ENCODE measurements at regions not wholly inside any gene's neighbourhood (a gene's known extent, or its start where the extent isn't known, plus 50 kb on each side); places are given as distances from the start of the nearest gene placed in this dataset.
A peak's percentile ranks its signal among the peaks of the same experiment; 100 is the strongest.

DNA sequence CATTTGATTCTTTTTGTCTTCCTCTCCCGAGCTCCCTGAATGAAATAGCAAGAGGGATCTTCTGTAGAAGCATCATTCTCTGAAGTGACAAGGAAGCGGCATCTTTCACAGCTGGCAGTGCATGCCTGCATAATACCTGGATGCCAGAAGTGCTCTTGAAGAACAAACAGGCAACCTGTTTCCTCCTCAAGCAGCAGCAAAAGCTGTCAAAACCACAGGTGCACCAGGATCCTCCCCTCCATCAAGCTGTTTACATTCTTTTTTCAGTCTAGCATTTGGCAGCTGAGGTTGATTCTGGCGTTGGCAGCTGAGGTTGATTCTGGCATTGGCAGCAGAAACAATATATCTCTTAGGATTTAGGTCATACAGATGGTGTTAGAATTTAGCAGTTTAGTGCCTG lies 979.0 kb downstream of the TUSC7 start:
- H3K27me3 Mint-ChIP-seq (ENCODE audit: insufficient read depth, low read depth, poor library complexity) = peaks cover 2% of the 10 kb centered on the region
- H3K36me3 Mint-ChIP-seq (ENCODE audit: low read depth) = no peaks in the 10 kb centered on the region
- no peak for TF ChIP-seq ZNF331 (CRISPR knock-in tag; IDR thresholded peaks at IDR 0.05; ENCODE audit: low read depth)
- TF ChIP-seq NANOG (IDR thresholded peaks at IDR 0.05; ENCODE audit: borderline replicate concordance) = no peak
- TF ChIP-seq, protein P1, sequence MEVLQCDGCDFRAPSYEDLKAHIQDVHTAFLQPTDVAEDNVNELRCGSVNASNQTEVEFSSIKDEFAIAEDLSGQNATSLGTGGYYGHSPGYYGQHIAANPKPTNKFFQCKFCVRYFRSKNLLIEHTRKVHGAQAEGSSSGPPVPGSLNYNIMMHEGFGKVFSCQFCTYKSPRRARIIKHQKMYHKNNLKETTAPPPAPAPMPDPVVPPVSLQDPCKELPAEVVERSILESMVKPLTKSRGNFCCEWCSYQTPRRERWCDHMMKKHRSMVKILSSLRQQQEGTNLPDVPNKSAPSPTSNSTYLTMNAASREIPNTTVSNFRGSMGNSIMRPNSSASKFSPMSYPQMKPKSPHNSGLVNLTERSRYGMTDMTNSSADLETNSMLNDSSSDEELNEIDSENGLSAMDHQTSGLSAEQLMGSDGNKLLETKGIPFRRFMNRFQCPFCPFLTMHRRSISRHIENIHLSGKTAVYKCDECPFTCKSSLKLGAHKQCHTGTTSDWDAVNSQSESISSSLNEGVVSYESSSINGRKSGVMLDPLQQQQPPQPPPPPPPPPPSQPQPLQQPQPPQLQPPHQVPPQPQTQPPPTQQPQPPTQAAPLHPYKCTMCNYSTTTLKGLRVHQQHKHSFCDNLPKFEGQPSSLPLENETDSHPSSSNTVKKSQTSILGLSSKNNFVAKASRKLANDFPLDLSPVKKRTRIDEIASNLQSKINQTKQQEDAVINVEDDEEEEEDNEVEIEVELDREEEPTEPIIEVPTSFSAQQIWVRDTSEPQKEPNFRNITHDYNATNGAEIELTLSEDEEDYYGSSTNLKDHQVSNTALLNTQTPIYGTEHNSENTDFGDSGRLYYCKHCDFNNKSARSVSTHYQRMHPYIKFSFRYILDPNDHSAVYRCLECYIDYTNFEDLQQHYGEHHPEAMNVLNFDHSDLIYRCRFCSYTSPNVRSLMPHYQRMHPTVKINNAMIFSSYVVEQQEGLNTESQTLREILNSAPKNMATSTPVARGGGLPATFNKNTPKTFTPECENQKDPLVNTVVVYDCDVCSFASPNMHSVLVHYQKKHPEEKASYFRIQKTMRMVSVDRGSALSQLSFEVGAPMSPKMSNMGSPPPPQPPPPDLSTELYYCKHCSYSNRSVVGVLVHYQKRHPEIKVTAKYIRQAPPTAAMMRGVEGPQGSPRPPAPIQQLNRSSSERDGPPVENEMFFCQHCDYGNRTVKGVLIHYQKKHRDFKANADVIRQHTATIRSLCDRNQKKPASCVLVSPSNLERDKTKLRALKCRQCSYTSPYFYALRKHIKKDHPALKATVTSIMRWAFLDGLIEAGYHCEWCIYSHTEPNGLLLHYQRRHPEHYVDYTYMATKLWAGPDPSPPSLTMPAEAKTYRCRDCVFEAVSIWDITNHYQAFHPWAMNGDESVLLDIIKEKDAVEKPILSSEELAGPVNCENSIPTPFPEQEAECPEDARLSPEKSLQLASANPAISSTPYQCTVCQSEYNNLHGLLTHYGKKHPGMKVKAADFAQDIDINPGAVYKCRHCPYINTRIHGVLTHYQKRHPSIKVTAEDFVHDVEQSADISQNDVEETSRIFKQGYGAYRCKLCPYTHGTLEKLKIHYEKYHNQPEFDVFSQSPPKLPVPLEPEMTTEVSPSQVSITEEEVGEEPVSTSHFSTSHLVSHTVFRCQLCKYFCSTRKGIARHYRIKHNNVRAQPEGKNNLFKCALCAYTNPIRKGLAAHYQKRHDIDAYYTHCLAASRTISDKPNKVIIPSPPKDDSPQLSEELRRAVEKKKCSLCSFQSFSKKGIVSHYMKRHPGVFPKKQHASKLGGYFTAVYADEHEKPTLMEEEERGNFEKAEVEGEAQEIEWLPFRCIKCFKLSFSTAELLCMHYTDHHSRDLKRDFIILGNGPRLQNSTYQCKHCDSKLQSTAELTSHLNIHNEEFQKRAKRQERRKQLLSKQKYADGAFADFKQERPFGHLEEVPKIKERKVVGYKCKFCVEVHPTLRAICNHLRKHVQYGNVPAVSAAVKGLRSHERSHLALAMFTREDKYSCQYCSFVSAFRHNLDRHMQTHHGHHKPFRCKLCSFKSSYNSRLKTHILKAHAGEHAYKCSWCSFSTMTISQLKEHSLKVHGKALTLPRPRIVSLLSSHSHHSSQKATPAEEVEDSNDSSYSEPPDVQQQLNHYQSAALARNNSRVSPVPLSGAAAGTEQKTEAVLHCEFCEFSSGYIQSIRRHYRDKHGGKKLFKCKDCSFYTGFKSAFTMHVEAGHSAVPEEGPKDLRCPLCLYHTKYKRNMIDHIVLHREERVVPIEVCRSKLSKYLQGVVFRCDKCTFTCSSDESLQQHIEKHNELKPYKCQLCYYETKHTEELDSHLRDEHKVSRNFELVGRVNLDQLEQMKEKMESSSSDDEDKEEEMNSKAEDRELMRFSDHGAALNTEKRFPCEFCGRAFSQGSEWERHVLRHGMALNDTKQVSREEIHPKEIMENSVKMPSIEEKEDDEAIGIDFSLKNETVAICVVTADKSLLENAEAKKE (CRISPR knock-in tag; IDR thresholded peaks at IDR 0.05) = 0 out of 2 replicates have a peak, but pooled peaks have one; percentile 32
- TF ChIP-seq ZNF114 (CRISPR knock-in tag; IDR thresholded peaks at IDR 0.05) = no peak
- TF ChIP-seq CREB1 (CRISPR knock-in tag; IDR thresholded peaks at IDR 0.05; ENCODE audit: low read depth) = no peak
- no peak overlapping the region for H3K27ac Mint-ChIP-seq
- no peaks in the 10 kb centered on the region for H4K20me1 ChIP-seq (replicated peaks; ENCODE audit: insufficient read depth)
- no peaks in the 10 kb centered on the region for H3K36me3 ChIP-seq (ENCODE audit: insufficient read depth)
- no peak overlapping the region for H3K4me3 ChIP-seq
- H3K4me3 Mint-ChIP-seq = no peak overlapping the region
- H3F3A ChIP-seq (replicated peaks; ENCODE audit: low read depth) = no peaks in the 10 kb centered on the region
- ATAC-seq (peak; percentile 66), DNase-seq (ENCODE audit: low spot score) (peak; percentile 70)
- H2AFZ ChIP-seq = no peak overlapping the region
- no peaks in the 10 kb centered on the region for H3K4me1 ChIP-seq (ENCODE audit: insufficient read depth)
- no peak overlapping the region for H3K27ac ChIP-seq (ENCODE audit: low read depth)
- no peaks in the 10 kb centered on the region for H3K79me2 ChIP-seq (replicated peaks; ENCODE audit: insufficient read depth)
- no peaks in the 10 kb centered on the region for H3K9me3 Mint-ChIP-seq
- H3K27me3 ChIP-seq (ENCODE audit: insufficient read depth) = no peaks in the 10 kb centered on the region
- peaks cover 17% of the 10 kb centered on the region for H3K4me1 Mint-ChIP-seq
- H3K4me2 ChIP-seq = no peak overlapping the region
- H3K9me2 ChIP-seq (ENCODE audit: insufficient read depth) = no peaks in the 10 kb centered on the region

DNA sequence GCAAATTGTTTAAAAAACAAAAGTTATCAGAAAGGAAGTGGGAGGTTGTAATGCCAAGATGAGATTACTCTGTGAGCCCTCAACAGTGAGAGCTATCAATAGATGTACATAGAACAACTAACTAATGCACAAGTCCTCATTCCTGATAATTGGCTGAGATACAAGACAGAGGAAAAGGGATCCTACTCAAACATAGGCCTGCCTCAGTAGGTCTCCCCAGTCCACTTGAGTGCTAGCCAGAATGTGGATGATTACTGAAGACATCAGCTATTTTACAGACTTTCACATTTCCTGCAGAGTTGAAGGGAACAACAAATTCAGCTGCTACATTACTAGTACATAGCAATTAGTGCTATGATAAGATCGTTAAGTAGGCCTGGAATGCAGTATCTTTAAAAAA lies 981.9 kb downstream of the TUSC7 start:
- no peak for DNase-seq (ENCODE audit: low spot score)
- H3K27ac ChIP-seq (ENCODE audit: low read depth) = no peak overlapping the region
- H3K27me3 ChIP-seq (ENCODE audit: insufficient read depth) = no peaks in the 10 kb centered on the region
- H3K4me1 Mint-ChIP-seq = peaks cover 24% of the 10 kb centered on the region
- no peak overlapping the region for H2AFZ ChIP-seq
- no peaks in the 10 kb centered on the region for H3K36me3 ChIP-seq (ENCODE audit: insufficient read depth)
- no peak overlapping the region for H3K4me2 ChIP-seq
- no peaks in the 10 kb centered on the region for H4K20me1 ChIP-seq (replicated peaks; ENCODE audit: insufficient read depth)
- no peak for ATAC-seq
- H3K79me2 ChIP-seq (replicated peaks; ENCODE audit: insufficient read depth) = no peaks in the 10 kb centered on the region
- no peak overlapping the region for H3K4me3 ChIP-seq
- no peak overlapping the region for H3K27ac Mint-ChIP-seq
- 0 out of 2 replicates have a peak, but pooled peaks cover 3% of the 10 kb centered on the region for H3K4me1 ChIP-seq (ENCODE audit: insufficient read depth)
- H3K9me2 ChIP-seq (ENCODE audit: insufficient read depth) = no peaks in the 10 kb centered on the region
- H3K27me3 Mint-ChIP-seq (ENCODE audit: insufficient read depth, low read depth, poor library complexity) = peaks cover 2% of the 10 kb centered on the region
- H3F3A ChIP-seq (replicated peaks; ENCODE audit: low read depth) = no peaks in the 10 kb centered on the region
- no peaks in the 10 kb centered on the region for H3K9me3 Mint-ChIP-seq
- H3K36me3 Mint-ChIP-seq (ENCODE audit: low read depth) = no peaks in the 10 kb centered on the region
- H3K4me3 Mint-ChIP-seq = no peak overlapping the region
- TF ChIP-seq CREB1 (CRISPR knock-in tag; IDR thresholded peaks at IDR 0.05; ENCODE audit: low read depth) = no peak
- TF ChIP-seq, protein P2, sequence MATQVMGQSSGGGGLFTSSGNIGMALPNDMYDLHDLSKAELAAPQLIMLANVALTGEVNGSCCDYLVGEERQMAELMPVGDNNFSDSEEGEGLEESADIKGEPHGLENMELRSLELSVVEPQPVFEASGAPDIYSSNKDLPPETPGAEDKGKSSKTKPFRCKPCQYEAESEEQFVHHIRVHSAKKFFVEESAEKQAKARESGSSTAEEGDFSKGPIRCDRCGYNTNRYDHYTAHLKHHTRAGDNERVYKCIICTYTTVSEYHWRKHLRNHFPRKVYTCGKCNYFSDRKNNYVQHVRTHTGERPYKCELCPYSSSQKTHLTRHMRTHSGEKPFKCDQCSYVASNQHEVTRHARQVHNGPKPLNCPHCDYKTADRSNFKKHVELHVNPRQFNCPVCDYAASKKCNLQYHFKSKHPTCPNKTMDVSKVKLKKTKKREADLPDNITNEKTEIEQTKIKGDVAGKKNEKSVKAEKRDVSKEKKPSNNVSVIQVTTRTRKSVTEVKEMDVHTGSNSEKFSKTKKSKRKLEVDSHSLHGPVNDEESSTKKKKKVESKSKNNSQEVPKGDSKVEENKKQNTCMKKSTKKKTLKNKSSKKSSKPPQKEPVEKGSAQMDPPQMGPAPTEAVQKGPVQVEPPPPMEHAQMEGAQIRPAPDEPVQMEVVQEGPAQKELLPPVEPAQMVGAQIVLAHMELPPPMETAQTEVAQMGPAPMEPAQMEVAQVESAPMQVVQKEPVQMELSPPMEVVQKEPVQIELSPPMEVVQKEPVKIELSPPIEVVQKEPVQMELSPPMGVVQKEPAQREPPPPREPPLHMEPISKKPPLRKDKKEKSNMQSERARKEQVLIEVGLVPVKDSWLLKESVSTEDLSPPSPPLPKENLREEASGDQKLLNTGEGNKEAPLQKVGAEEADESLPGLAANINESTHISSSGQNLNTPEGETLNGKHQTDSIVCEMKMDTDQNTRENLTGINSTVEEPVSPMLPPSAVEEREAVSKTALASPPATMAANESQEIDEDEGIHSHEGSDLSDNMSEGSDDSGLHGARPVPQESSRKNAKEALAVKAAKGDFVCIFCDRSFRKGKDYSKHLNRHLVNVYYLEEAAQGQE (IDR thresholded peaks at IDR 0.05; ENCODE audit: unreplicated experiment) = no peak
- TF ChIP-seq ZNF331 (CRISPR knock-in tag; IDR thresholded peaks at IDR 0.05; ENCODE audit: low read depth) = no peak

Measured in GM23338 (cell line).